ENCODE measurements at regions not wholly inside any gene's neighbourhood (a gene's known extent, or its start where the extent isn't known, plus 50 kb on each side); places are given as distances from the start of the nearest gene placed in this dataset.
"Not testable (repeated sequence)": the region's sequence is repeated elsewhere in the genome, so short reads cannot be mapped to it uniquely, and the experiment has no call there.

DNA sequence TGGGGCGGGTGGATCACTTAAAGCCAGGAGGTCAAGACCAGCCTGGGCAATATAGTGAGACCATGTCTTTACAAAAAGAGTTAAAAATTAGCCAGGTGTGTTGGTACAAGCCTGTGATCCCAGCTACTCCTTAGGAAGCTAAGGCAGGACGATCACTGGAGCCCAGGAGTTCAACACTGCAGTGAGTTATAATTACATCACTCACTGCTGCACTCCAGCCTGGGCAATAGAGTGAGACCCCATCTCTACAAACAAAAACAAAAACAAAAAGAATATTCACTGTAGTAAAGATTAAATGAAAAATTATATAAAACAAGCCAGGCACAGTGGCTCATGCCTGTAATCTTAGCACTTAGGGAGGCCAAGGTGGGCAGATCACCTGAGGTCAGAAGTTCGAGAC, 1047.6 kb upstream of the AUTS2 start:
- DNase-seq (ENCODE audit: extremely low read depth in 1 of 2, low read depth in 1 of 2) = no peak

GRCh38 chr7:68556537-68556936, 1041.7 kb upstream of the AUTS2 start:
- DNase-seq (ENCODE audit: extremely low read depth in 1 of 2, low read depth in 1 of 2) = no peak

DNA sequence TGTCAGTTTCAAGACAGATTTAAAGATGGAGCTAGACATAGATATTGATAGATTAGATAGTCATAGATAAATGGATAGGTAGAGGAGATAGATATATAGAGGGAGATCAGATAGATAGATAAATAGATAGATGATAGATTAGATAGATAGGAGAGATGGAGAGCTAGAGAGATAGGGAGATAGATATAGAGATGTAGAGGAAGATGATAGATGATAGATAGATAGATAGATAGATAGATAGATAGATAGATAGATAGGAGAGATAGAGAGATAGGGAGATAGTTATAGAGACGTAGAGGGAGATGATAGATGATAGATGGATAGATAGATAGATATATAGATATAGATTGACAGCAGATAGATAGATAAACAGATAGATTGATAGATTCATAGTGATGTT, 1038.8 kb upstream of the AUTS2 start:
- DNase-seq (ENCODE audit: extremely low read depth in 1 of 2, low read depth in 1 of 2) = no peak

DNA sequence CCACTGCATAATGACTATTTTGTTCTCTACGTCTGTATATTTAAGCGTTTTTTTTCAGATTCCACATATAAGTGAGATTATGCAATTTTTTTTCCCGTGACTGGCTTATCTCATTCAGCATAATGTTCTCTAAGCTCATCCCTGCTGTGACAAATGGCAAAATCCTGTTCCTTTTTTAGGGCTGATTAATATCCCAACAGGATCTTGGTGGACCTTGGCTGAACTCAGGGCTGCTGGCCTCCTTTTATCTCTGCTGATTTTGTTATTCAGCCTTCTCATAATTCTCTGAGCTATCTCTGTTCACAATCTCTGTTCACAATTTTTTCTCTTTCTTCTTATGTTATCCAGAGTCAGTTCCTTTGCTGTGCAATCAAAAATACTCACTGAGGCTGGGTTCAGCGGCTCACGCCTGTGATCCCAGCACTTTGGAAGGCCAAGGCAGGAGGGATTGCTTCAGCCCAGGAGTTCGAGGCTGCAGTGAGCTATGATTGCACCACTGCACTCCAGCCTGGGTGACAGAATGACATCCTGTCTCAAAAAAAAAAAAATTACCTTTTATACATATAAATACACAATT, 1035.9 kb upstream of the AUTS2 start:
- no peak for DNase-seq (ENCODE audit: extremely low read depth in 1 of 2, low read depth in 1 of 2)

DNA sequence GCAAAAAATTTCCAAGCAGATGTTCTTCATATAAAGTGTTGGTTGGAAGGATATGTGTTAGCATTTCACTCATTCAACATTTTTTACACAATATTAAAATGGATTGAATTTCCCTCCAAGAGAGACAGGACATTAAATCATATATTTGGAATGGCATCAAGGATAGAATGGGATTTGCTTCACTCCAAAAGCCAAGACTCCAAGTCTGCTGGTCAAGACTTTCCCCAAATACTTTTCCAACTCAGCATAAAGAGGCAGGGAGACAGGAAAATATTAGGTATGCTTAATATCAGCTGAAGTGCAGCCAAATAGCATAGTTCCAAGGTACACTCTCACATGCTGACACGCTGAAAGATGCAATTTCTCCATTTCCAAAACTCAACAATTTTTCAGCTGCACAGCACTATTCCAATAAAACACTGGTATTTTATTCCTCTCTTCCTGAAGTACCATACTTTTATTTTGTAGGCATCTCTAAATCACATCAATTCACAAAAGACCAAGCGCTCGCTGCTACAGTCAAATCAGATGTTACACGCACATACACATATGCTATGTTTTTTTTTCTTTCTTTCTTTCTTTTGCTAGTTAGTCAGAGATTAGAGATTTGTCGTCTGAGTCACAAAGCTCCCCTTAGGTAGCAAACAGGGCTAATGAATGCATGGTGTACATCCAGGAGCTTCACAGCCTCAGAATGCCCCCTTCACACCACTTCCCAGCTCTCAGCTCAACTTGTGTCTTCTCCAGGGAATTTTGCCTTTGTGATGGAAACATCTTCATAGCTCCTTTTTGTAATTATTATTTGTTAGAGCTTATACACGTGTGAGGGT, 1033.8 kb upstream of the AUTS2 start:
- no peak for DNase-seq (ENCODE audit: extremely low read depth in 1 of 2, low read depth in 1 of 2)

DNA sequence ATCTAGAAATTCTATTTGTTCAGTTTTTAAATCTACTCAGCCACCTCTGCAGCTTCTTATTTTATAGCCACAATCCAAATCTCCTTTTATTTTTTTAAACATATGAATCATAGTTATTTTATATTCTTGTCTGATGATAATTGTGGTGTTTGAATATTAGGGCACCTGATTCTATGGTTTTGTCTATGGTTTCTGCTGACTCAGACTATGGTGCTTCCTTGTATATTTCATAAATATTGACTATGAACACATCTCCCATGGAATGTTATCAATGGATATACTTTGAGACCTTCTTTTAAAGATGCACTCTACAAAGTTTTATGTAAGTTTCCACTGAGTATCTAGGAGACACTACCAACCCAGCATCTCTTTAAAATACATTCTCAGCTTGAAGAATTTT, 1027.0 kb upstream of the AUTS2 start:
- no peak for DNase-seq (ENCODE audit: extremely low read depth in 1 of 2, low read depth in 1 of 2)

DNA sequence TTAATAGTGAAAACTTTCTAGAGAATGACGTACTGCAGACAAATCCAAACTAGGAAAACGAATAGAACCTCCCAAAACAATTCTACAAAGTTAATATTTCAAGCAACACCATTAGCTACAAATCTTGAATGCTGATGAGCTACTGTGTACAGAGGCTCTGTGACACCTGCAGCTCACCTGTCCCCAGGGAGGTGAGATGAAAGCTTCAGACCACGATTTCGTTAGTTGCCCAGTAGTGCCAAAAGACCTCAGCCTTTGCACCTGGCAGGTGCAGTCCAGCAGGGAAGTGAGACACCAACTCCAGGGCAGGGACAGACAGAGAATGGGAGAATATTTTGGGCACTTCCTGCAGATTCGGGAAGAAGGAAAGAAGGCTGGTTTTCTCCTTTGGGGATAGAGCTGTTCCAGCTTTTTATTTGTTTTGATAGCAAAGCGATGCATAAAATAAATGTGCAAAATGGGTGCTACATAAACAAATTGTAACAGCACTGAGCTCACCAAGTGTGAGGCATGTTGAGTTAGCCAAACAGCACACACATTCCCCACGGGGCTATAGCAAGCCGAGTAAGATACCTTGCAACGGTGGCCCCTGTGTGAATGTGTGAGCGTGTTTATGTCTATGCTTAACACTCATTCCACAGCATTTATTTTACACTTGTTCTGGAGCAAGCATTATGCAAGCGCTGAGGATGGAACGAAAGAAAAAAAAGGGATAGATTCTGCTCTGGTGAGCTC, 1024.8 kb upstream of the AUTS2 start:
- no peak for DNase-seq (ENCODE audit: extremely low read depth in 1 of 2, low read depth in 1 of 2)

DNA sequence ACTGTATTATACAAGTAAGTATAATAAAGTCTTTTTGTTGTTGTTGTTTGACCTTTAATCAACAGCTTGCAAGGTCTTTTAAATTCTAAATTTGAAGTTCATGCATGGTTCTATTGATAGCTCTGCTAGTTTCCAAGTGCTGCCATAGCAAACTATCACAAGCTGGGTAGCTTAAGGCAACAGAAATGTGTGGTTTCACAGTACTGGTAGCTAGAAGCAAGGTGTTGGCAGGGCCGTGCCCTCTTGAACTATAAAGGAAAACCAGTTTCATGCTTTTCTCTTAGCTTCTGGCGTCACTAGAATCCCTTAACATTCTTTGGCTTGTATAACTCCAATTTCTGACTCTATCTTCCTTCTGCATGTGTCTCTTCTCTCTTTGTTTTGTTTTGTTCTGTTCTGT, 1021.9 kb upstream of the AUTS2 start:
- no peak for DNase-seq (ENCODE audit: extremely low read depth in 1 of 2, low read depth in 1 of 2)

- no peak for DNase-seq (ENCODE audit: extremely low read depth in 1 of 2, low read depth in 1 of 2)
These were observed 1016.9 kb upstream of the AUTS2 start for GRCh38 chr7:68581417-68581816.

DNA sequence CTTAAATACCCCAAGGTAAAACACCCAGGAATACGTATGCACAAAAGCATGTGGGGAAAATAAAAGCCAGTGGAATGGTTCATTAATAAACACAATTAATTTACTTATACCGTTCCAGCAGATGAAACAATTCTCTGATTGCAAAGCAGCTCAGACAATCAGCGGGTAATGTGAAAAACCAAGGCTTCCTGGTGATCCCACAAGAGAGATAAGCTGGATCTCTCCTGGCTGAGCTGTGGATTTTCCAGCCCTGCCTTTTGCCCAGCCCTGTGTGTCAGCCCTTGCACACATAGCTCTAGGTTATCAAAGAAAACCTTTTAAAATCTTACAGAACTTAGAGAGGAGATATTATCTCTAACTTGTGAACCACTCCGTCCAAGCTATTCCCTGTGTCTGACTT, 1010.7 kb upstream of the AUTS2 start:
- DNase-seq (ENCODE audit: extremely low read depth in 1 of 2, low read depth in 1 of 2) = no peak

DNA sequence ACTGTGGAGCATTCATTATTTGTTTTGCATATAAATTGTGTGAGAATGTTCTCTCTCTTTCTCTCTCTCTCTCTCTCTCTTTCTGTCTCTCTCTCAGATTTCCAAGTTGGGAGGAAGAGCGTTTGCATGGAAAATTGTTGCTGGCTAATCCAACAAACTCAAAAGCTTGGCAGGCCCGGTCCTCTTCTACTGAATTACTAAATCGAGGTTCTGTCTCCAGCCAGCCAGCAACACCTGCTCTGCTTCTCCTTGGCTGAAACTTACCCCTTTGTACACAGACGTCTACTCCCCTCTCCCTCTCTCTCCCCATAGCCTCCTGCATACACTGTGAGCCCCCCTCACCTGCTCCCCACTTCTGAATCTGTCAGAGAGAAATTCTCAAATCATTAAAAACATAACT, 996.4 kb upstream of the AUTS2 start:
- DNase-seq (ENCODE audit: extremely low read depth in 1 of 2, low read depth in 1 of 2) = no peak

GRCh38 chr7:68604541-68604940, 993.7 kb upstream of the AUTS2 start:
- no peak for DNase-seq (ENCODE audit: extremely low read depth in 1 of 2, low read depth in 1 of 2)

- DNase-seq (ENCODE audit: extremely low read depth in 1 of 2, low read depth in 1 of 2) = no peak
These were observed 987.6 kb upstream of the AUTS2 start for GRCh38 chr7:68610701-68611100.

GRCh38 chr7:68613405-68613804, 984.9 kb upstream of the AUTS2 start:
- DNase-seq (ENCODE audit: extremely low read depth in 1 of 2, low read depth in 1 of 2) = no peak

DNA sequence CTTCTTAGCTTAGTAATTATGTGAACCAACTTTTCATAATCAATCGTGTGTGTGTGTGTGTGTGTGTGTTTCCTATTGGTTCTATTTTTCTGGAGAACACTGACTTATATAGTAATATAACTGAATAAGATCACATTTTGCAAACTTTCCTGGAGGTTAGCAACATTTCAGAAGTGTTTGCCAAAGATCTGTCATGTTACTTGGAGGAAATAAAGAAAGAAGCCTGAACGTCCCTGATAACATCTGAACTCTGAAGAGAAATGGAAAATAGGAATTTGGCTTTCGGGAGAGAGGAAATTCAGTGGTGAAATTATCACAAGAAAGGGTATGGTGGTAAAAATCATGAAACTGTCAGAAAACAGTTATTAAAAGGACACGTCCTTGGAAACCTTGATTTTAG, 984.4 kb upstream of the AUTS2 start:
- DNase-seq (ENCODE audit: extremely low read depth in 1 of 2, low read depth in 1 of 2) = no peak

- no peak for DNase-seq (ENCODE audit: extremely low read depth in 1 of 2, low read depth in 1 of 2)
These were observed 978.7 kb upstream of the AUTS2 start for GRCh38 chr7:68619526-68619925.

DNA sequence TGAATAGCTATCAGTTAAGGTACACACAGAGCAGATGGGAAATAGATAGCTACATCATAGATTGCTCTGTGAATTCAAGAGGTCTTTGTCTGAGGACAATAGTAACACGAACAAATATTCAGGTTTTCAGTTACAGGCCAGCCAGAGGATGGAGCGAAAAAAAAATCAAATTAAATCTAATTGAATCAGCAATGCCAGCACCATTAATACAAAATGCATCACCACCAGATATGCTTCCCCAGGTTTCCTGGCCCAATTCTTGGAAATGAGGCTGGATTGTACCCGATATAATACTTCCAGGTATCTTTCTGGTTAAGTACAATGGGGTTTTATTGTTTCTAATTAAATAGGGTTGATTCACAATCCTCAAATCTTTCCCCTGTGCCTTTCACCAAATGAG, 975.8 kb upstream of the AUTS2 start:
- DNase-seq (ENCODE audit: extremely low read depth in 1 of 2, low read depth in 1 of 2) = no peak

GRCh38 chr7:68623030-68623429, 975.2 kb upstream of the AUTS2 start:
- no peak for DNase-seq (ENCODE audit: extremely low read depth in 1 of 2, low read depth in 1 of 2)

GRCh38 chr7:68627247-68627864, 970.9 kb upstream of the AUTS2 start:
- DNase-seq (ENCODE audit: extremely low read depth in 1 of 2, low read depth in 1 of 2) = no peak

DNA sequence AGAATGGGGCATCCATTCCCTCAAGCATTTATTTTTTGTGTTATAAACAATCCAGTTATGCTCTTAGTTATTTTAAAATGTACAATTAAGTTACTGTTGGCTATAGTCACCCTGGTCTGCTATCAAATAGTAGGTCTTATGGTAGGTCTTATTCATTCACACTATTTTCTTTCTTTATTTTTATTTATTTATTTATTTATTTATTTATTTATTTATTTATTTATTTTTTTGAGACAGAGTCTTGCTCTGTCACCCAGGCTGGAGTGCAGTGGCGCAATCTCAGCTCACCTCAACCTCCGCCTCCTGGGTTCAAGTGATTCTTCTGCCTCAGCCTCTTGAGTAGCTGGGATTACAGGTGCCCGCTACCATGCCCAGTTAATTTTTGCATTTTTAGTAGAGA, 967.4 kb upstream of the AUTS2 start:
- DNase-seq (ENCODE audit: extremely low read depth in 1 of 2, low read depth in 1 of 2) = not testable (repeated sequence)

DNA sequence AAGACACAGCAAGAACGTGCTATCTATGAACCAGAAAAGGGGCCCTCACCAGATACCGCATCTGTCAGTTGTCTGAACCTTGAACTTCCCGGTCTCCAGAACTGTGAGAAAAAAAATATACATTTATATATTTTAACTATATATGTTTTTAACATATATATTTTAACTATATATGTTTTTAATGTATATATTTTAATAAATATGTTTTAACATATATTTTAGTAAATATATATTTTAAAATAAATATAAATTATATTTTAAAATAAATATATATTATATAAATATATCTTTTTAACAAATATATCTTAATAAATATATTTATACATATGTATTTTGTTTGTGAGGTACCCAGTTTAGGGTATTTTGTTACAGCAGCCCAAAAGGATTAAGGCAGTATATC, 958.2 kb upstream of the AUTS2 start:
- no peak for DNase-seq (ENCODE audit: extremely low read depth in 1 of 2, low read depth in 1 of 2)

DNA sequence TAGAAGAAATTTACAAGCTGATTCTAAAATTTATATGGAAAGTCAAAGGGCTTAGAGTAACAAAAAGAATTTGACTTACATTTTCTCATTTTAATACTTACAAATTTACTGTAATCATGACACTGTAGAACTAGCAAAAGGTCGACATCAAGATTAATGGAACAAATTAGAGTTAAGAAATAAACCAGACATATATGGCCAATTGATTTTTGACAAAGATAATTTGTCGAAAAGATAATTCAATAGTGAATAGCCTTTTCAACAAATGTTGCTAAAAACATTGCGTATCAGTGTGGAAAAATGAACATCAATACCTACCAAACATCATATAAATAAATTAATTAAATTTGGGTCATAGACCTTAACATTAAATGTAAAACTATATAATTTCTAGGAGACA, 955.5 kb upstream of the AUTS2 start:
- DNase-seq (ENCODE audit: extremely low read depth in 1 of 2, low read depth in 1 of 2) = no peak
